ENCODE measurements at regions not wholly inside any gene's neighbourhood (a gene's known extent, or its start where the extent isn't known, plus 50 kb on each side); places are given as distances from the start of the nearest gene placed in this dataset.

- TF ChIP-seq CTCF (IDR thresholded peaks at IDR 0.05) = no peak
- TF ChIP-seq EP300 (IDR thresholded peaks at IDR 0.05) = no peak
- TF ChIP-seq POLR2A (IDR thresholded peaks at IDR 0.05; ENCODE audit: low read depth) = no peak
Observed at GRCh38 chr16:25563700-25564099, 128.1 kb upstream of the HS3ST4 start.
